ENCODE measurements at regions not wholly inside any gene's neighbourhood (a gene's known extent, or its start where the extent isn't known, plus 50 kb on each side); places are given as distances from the start of the nearest gene placed in this dataset.
"Not testable (repeated sequence)": the region's sequence is repeated elsewhere in the genome, so short reads cannot be mapped to it uniquely, and the experiment has no call there.

DNA sequence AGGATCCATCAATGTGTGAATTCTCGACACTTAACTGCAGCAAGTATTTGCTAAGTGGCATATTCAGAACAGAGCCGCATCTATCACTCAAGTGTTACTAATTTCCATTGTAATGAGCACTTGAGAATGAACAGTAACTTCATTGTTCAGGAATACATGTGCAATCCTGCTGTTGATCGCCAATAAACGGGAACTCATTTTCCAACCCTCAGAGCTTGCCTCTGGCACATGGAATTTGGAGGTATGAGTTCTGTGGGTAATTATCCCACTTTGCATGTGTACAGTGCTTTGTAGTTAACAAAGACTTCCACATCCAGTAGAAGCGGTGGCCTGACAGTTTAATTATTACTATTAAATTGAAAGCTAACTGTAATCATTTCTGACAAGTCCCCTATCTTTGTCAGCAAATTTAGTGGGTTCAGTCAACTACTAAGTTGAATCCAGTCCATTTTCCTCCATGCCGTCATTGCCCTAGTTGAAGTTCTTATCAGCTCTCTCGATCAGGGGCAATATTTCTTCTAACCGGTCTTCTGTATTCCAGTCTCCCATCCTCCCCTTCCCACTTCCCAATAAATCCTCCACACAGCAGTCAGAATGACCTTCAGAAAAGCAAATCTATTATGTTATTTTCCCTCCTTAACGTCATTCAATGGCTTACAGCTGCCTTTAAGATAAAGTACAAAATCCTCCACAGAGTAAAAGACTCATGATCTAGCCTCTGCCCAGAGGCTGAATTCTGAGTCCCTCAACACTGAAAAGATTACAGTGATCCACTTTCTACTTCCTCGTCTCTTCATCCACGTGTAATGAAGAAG is 62.4 kb upstream of the GBA3 start:
- DNase-seq, result not testable (repeated sequence)

DNA sequence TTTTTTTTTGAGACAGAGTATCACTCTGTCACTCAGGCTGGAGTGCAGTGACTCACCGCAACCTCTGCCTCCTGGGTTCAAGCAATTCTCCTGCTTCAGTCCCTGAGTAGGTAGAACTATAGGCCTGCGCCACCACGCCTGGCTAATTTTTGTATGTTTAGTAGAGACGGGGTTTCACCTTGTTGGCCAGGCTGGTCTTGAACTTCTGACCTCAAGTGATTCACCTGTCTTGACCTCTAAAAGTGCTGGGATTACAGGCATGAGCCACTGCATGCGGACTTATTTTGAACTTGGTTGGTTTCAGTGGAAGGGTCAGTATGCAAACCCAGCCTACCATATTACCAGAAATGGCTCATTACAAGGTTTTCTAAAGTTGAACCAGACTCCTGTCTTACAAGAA is 61.6 kb upstream of the GBA3 start:
- DNase-seq, result not testable (repeated sequence)

DNA sequence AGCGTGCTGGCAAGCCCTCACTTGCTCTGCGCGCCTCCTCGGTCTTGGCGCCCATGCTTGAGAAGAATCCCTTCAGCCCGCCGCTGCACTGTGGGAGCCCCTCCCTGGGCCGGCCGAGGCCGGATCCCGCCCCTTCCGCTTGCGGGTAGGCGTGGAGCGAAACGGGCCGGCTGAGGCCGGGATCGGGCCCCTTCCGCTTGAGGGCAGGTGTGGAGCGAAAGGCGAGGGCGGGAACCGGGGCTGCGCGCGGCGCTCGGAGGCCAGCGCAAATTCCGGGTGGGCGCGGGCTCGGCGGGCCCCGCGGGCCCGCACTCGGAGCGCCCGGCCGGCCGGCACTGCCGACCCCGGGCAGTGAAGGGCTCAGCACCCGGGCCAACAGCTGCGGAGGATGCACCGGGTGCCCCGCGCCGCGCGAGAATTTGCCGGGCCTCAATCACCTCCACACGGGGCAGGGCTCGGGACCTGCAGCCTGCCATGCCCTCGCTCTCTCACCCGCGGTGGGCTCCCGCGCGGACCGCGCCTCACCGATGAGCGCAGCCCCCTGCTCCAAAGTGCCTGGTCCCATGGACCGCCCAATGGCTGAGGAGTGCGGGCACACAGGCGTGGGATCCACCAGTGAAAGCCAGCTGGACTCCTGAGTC is 58.1 kb upstream of the GBA3 start:
- no peak for DNase-seq

DNA sequence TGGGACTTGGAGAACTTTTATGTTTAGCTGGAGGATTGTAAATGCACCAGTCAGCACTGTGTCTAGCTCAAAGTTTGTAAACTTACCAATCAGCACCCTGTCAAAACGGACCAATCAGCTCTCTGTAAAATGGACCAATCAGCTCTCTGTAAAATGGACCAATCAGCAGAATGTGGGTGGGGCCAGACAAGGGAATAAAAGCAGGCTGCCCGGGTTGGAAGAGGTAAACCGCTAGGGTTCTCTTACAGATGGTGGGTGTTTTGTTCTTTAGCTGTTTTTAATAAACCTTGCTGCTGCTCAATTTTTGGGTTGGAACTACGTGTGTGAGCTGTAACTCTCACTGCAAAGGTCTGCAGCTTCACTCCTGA is 57.6 kb upstream of the GBA3 start:
- DNase-seq, result not testable (repeated sequence)

DNA sequence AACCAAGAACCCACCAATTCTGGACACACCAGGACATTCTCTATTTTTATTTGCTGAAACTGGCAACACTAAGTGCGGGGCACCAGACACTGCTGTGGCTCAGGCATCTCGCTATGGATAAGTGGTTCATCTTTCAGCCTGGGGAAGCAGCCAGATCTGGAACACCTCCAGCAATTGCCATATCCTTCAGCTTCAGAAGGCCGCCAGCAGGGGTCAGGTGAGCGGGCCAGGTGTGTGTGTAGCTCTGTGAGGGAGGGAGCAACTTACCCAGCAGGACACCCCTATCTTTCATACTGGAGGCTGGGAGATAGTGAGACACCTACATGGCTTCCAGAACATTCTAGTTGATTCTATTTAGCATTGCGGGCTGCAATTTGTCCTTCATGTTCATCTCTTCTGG is 57.0 kb upstream of the GBA3 start:
- DNase-seq, result no peak

DNA sequence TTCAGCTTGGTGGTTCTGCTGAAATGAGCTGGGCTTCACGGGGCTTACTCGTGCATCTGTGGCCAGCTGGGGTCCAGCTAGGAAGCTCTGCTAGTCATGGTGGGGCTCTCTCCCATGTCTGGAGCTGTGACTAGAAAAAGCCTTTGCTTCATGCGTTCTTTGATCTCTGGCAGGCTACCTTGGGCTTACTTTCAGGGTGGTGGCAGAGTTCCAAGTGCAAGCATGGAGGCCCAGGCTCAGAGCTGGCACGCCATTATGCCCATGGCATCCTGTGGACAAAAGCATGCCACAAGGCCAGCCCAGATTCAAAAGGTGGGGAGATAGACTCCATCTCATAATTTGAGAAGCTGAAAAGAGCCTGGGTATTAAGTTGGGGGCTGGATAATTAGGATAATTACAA is 55.4 kb upstream of the GBA3 start:
- DNase-seq, result no peak

Measured in NCI-H1092 (cell line).